Ramos (cell line): ENCODE measurements at regions not wholly inside any gene's neighbourhood (a gene's known extent, or its start where the extent isn't known, plus 50 kb on each side); places are given as distances from the start of the nearest gene placed in this dataset.

Experiments used
- in situ Hi-C: fragments of 300-500 bp; cut with MboI; formaldehyde crosslinking; loops from one replicate; pipeline ENCODE4 v1.14.3; 2022; ENCODE audit warnings: low sequenced_read_pairs; ENCODE audit not compliant: unreplicated experiment

GRCh38 chr2:58856100-58856499, 615.0 kb upstream of the FANCL start:
- in situ Hi-C loops: no loop called here

DNA sequence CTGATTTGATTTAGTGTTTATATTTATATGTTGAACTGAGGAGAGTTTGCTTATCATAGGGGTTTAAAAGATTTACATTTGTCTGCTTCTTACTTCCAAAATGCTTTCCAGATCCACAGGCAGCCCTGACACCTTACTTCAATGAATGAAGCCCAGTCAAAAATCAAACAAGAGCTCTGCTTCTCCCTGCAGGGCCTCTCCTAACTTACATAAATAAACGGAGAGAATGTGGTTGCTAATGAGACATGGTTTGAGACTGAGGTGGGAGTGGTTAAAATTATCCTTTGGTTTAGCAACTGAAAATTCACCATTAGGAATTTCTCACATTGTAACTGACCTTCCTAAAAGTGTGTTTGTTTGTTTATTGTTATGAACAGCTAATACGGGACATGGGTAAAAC, 612.3 kb upstream of the FANCL start:
- in situ Hi-C loops: no loop called here

DNA sequence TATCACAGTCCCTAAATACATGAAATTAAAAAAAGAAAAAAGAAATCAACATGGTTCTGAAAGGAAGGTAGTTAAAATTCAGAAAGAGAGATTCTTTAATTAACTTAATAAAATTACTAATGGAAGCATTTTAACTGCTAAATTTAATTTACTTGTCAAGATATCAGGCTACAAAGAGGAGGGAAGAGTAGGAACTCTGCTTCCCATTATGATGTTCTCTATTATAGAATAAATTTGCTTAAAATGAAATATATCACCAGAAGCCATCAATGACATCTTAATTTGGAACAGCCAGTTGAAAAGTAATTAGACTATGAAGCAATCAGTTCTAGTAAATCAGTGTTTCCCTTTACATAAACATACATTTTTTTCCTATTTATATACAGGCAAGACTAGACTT, 611.8 kb upstream of the FANCL start:
- in situ Hi-C loops: no loop called here

DNA sequence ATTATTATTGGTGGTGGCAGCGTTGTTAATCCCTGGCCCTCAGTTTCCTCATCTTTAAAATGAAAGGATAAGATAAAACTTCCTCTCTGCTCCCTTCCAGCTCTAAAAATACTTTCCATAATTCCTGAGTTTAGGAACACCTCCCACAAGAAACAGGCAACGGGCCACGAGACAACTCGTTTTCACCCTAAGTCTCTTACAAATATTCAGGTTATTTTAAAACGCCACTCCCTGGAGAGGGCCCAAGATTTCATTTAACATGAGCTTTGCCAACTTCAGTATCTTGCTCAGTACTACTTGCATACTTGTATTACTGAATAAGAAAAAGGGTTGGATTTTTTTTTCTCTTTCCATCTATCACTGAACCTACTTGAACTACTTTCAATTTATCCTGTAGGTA, 611.1 kb upstream of the FANCL start:
- in situ Hi-C loops: no loop called here

- in situ Hi-C loops: no loop called here
Observed at GRCh38 chr2:58851598-58851997, 610.5 kb upstream of the FANCL start.

- in situ Hi-C loops: no loop called here
Observed at GRCh38 chr2:58845011-58845410, 603.9 kb upstream of the FANCL start.

- in situ Hi-C loops: no loop called here
Observed at GRCh38 chr2:58842501-58843155, 601.5 kb upstream of the FANCL start.

DNA sequence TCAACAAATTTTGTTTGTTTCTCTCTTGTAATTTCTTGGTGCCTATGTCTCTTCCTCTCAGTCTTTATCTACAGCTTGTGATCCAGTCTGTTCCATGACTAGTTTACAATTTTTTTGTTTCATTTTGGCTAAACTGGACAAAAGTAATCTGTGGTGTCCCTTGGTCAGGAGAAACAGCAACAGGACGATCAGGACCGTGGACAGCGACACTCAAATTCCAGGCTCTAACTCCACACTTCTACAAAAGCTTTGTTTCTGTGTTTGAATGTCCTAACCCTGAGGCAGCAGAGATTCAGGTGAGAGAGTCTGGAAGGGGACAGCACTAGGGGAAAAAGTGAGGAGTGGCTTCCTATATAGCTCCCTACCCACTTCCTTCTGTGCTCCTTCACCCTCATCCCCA, 593.3 kb upstream of the FANCL start:
- in situ Hi-C loops: no loop called here

- in situ Hi-C loops: no loop called here
Observed at GRCh38 chr2:58826795-58827194, 585.7 kb upstream of the FANCL start.

DNA sequence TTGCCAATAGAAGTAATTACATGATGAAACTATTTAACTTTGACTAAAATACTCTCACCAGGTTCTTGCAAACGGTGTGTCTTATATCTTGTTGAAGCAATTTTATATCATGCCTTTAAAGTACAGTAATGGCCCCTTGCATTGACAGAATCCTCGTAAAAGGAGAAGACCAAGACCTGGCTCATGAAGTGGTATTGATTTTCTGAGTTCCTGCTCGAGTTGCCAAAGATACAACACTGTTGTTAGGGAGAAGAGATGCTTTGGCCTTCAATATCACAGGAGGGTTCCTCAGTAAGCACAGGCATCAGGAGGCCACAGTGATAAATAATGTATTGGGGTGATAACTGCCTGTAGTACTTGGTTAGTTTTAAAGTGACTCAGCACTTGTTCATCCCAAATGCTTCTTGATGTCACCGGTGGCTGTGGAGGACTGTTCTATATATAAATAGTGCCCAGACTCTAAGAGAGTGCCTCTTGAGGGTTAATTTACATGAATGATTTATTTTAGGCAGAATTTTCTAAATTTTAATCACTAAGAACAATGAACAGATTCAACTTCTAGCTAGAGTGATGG, 571.7 kb upstream of the FANCL start:
- in situ Hi-C loops: no loop called here

GRCh38 chr2:58805126-58805525, 564.0 kb upstream of the FANCL start:
- in situ Hi-C loops: no loop called here

- in situ Hi-C loops: no loop called here
Observed at GRCh38 chr2:58803192-58803591, 562.1 kb upstream of the FANCL start.

DNA sequence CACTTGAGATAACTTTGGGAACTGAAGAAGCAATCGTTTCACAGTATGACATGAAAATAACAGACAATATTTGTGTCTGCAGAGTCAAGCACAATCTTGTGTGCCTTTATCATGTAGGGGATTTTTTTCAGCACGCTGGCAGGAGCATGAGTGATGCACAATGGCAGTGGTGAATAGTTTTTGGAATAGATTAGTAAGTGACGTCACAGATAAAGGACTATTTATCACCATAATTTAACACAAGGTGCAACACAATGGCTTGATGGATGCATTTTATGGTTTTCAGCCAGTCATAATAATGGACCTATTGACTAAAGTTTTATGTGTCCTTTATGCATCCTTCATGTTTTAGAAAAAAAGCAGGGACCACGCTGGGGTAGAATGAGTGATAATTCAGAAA, 559.8 kb upstream of the FANCL start:
- in situ Hi-C loops: no loop called here

DNA sequence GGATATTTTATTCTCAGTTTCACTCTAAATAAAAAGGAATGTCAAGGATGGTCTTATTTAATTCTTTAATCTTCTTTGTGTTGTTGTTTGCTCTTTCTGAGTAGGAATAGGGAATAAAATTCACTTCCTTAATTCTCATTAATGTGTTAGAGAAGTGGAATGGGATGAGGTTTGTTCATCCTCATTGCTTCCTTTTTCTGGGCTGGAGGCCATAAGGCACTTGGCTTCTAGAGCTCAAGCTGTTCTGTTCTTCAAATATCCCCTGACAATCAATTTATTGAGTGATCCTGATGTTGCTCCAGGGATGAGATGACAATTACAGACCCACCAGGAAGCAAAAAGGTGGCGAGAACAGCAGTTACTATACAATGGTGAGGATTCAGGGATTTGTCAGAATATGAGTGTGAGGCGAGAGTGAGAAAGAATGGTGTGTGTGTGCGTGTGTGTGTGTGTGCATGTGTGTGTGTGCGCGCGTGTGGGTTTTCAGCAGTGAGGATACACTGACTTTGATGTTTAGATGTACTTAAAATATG, 557.6 kb upstream of the FANCL start:
- in situ Hi-C loops: no loop called here

DNA sequence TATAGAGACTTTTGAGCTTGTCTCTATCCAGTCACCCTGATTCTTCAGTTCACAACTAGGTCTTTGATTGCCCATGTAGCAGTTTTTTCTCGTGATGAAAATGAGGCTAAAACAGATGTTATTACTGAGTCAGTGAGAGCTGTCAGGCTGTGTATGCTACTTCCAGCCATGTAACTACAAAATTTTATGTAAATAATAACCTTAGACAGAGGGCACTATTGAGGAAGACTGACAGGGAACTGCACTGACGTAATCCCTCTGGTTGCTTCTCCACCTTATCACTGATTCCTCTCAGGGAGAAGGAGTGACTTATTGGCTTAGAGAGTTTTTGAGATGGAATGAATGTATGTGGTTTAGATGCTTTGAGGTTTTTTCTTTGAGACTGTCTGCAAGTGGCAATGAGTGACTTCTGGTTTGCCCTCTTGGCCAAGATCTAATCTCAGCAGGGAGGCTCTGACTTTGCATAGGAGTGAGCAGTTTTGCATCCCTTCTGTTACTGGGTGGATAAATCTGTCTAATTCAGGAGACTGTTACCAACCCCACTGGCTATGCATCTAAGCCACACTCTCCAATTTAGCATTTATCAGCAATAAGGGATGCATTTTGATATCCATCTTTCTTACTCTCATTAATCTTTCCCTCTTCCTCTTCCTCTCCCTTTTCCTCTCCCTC, 555.2 kb upstream of the FANCL start:
- in situ Hi-C loops: no loop called here

DNA sequence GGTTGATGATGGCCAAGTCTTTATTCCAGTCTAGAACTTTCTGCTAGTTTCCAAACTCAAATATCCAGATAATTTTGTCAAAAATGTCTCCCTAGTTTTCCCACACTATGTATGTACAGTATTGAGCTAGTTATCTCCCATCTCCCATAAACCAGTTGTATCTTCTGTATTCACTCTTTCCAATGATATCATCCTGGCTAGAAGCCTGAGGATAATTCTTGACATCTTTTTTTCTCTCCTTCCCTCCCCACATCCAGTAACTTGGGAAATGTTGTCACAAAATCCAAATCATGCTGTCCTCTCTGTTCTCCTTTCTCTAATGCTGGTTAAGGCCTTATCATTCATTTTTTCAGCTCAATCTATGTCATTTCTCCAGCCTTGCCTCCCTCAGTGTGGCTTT, 553.8 kb upstream of the FANCL start:
- in situ Hi-C loops: no loop called here

DNA sequence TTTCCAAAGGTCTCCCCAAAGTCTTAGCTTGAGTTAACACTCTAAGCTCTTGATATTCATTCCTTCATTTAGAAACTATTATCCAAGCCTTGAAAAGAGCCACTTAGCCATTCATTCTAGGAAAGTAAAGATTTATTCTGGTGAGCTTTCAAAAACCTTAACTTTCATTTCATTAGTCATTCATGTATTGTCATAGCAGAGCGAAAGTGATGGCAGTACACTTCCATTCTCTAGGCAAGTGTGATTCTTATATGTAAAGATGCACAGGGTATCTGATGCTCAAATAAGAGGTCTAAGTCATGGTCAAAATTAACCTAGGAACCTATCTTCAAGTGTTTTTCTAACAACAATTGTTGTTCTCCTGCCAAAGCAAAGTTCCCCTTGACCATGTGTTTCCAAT, 553.0 kb upstream of the FANCL start:
- in situ Hi-C loops: no loop called here

DNA sequence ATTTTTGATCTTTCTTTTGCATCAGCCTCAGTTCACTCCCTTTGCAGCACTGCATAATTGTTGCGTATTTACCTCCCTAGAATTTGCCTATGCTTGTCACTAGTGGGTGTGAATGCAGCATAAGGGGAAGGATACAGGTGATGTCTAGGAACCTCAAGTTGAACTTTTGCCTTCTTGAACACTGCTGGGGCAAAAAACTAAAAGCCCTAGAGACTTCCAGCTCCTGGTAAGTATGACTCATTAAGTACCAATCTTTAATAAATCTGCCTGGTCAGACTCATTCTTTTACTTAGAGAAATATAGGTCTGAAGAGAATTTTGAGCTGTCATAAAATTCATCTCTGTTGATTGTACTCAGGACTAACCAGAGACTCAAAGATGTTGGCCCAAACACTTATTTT, 547.3 kb upstream of the FANCL start:
- in situ Hi-C loops: no loop called here

GRCh38 chr2:58770846-58771245, 529.7 kb upstream of the FANCL start:
- in situ Hi-C loops: loop anchor here (25.0 kb wide), 1 partner anchor 1816 kb away; no protein-coding TSS in a partner anchor

DNA sequence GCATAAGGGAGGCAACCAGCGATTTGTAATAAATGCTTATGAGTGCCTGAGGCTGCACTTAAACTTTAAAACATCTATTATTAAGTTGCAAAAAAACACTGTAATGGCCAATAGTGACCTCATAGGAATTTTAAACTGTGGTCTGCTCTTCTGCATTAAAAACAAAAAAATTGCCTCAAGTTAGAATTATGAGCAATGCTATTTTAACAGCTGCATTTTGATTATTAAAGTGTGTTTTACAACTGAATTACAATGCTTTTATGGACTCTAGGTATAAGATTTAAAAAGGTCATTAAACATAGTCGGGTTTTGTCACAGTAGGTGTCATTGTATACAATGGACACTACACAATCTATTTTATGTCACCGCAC, 528.7 kb upstream of the FANCL start:
- in situ Hi-C loops: loop anchor here (25.0 kb wide), 1 partner anchor 1817 kb away; no protein-coding TSS in a partner anchor

- in situ Hi-C loops: loop anchor here (25.0 kb wide), 1 partner anchor 1818 kb away; no protein-coding TSS in a partner anchor
Observed at GRCh38 chr2:58769111-58769863, 528.2 kb upstream of the FANCL start.
